HCEC 1CT (cell line): ENCODE measurements at regions not wholly inside any gene's neighbourhood (a gene's known extent, or its start where the extent isn't known, plus 50 kb on each side); places are given as distances from the start of the nearest gene placed in this dataset.
A peak's percentile ranks its signal among the peaks of the same experiment; 100 is the strongest.
"Not testable (repeated sequence)": the region's sequence is repeated elsewhere in the genome, so short reads cannot be mapped to it uniquely, and the experiment has no call there.

Experiments
- DNase-seq: peaks from one replicate; pipeline ENCODE4 v3.0.0-alpha.2; 2017

GRCh38 chr6:81962198-81962597 lies 209.7 kb upstream of the TENT5A start:
- DNase-seq, result no peak

DNA sequence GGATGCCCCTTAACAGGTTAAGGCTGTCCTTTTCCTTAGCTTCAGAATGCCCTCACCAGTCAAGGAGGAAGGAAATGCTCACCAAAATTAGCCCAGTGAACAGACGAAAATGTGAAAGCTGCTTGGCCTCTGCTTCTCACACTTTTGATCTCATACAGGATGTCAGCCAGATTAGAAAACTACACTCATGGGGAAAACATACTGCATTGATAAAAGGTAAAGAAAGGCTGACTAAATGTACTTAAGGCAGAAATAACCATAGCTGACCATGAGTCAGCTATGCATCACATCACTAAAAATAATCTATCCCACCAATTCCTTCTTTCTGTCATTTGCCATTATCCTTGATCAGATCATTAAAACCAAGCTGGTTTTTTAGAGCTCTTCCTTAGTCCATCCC lies 198.4 kb upstream of the TENT5A start:
- DNase-seq, result peak; percentile 86

- DNase-seq, result no peak
These were observed 196.4 kb upstream of the TENT5A start for GRCh38 chr6:81948861-81949260.

DNA sequence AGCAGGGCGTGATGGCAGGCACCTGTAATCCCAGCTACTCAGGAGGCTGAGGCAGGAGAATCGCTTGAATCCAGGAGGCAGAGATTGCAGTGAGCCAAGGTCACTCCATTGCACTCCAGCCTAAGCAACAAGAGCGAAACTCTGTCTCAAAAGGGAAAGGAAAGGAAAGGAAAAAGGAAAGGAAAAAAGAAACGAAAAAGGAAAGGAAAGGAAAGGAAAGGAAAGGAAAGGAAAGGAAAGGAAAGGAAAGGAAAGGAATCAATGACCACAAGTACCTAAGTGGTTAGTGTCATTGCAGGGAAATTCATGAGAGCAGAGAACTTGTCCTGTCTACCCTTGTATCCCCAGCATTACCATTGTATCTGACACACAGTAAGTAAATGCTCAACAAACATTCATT lies 195.7 kb upstream of the TENT5A start:
- not testable (repeated sequence) for DNase-seq

- DNase-seq, result no peak
These were observed 192.2 kb upstream of the TENT5A start for GRCh38 chr6:81944661-81945060.

GRCh38 chr6:81942842-81943241 lies 190.4 kb upstream of the TENT5A start:
- not testable (repeated sequence) for DNase-seq

- no peak for DNase-seq
These were observed 189.5 kb upstream of the TENT5A start for GRCh38 chr6:81942067-81942370.

GRCh38 chr6:81940451-81940985 lies 188.0 kb upstream of the TENT5A start:
- DNase-seq, result peak; percentile 15

DNA sequence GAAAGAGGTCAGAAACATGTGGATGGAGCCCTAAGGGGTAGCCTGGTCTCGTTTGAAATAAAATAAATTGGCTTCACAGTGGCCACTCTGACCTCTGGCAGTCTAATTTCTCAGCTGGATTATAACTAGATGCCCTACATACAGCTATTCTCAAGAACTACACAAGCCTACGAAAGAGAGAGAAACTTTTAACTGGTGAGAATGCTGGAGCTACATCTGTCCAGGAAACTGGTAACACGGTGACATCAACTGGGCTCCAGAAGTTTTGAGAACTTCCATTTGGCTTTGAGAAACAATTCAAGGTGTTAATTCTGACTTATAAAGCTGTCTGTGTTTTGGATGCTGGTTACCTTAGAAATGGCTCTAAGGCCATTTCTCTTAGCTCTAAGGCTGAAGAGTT lies 187.3 kb upstream of the TENT5A start:
- no peak for DNase-seq

DNA sequence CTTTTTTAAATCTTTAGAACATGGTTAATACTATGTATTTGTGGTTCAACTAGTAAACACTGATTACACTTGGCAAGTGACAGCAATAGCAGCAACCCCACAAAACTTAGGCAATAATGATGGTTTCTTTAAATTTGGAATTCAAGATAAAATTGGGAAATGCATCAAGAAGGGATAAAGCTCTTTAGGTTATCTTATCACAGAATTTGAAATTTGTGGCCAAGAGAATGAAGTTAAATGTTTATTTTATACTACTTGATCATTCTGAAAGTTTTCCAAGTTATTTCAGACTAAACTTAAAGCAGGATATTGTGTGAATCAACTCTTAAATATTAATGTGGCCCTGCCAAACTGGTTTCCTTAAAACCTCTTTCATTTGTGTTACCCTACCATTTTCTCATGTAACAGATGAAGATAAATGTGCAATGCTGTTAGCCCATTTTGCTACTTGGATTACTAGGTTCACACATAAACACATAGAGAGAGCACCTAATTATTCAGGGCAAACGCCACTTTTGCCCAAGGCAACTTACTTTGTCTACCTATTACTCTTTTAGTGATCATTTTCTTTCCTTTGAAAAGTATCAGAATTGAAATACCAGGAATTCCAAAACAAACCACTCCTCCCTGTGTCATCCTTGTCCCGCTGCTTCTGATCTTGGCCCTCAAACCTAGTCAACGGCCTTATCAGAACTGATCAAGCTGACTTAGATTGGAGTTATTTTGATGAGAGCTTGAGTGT lies 186.7 kb upstream of the TENT5A start:
- peak; percentile 72 for DNase-seq

DNA sequence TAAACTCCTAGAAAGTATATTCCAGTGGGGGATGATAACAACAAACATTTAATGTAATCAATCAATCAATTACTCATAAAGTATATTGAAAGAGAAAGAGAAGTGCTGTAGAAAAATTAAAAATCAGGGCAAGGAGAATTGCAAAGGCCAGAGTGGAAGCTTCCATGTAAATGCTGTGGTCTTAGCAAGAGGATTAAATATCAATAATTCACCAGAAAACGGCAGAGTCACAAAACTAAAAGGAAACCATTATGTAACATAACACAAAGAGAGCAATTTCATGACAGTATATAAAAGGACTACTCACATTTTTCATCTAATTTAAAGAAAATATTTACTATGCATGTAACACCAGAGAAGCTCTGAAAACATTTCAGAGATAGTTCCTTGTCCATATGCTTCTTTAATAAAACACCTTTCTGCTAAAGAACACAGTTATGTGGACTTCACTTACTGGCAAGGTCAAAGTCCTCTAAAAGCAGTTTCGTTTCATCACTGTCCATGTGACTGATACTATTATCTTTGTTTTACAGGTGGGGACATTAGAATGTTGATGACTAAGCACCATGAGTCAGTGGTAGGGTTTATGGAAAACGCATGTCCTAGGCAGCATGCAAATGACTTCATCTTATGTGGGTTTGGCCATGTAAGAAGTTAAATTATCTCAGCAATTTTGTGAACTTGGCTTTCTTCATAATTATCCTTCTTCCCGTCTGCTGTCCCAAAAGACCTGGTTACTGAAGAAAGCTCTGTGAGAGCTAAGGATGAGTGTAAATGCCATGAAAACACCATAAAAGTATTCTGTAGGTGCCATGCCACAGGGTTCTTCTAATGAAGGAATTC lies 185.8 kb upstream of the TENT5A start:
- peak; percentile 94 for DNase-seq

GRCh38 chr6:81937296-81937937 lies 184.9 kb upstream of the TENT5A start:
- peak; percentile 80 for DNase-seq

DNA sequence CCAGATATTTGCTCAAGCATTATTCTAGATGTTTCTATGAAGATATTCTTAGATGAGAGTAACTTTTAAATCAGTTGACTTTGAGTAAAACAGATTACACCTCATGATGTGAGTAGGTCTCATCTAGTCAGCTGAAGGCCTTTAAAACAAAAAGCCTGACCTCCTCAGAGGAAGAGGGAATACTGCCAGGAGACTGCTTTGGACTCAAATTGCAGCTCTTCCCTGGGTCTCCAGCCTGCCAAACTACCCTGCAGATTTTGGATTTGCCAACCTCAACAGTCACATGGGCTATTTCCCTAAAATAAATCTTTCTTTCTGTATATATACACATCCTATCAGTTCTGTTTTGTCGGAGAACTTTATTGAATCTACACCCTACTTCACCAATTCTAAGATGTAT lies 182.5 kb upstream of the TENT5A start:
- no peak for DNase-seq

GRCh38 chr6:81933608-81934051 lies 181.1 kb upstream of the TENT5A start:
- peak; percentile 51 for DNase-seq

DNA sequence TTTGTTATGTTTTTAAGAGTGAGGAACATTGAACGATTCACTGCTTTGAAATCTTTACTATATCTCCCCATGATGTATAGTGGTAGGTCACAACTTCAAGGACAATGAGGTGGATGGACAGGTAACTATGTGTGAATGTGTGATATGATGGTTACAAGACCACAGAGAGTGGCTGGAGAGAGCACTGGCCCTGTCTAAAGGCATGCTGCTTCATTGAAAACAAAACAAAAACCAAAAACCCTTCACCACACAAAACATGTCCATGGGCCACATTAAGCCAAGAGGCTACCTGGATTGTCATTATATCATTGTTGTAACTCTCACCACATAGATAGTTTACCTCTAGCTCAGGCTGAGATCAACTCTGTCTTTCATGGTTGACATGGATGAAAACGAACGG lies 180.6 kb upstream of the TENT5A start:
- DNase-seq, result no peak

- not testable (repeated sequence) for DNase-seq
These were observed 180.0 kb upstream of the TENT5A start for GRCh38 chr6:81932448-81932847.

GRCh38 chr6:81929828-81930227 lies 177.3 kb upstream of the TENT5A start:
- DNase-seq, result peak; percentile 17

GRCh38 chr6:81925201-81925600 lies 172.7 kb upstream of the TENT5A start:
- no peak for DNase-seq

- no peak for DNase-seq
These were observed 157.8 kb upstream of the TENT5A start for GRCh38 chr6:81909981-81910900.

DNA sequence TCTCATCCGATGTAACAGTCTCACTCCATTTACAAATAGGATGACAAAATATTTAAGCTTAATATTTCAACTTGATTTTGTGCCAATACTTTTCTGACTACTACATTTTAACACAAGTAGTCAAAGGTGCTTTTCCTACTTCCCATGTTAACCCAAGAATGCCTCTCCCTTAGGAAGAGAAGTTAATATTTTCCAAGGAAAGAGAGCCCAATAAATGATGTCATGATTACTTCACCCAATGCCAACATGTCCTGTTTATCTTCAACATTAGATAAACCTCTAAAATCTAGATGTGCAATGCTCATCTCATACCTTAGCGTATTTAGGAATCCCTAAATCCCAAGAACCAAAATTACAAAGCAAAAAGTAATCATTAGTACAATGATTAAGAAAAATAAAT lies 156.7 kb upstream of the TENT5A start:
- DNase-seq, result no peak

GRCh38 chr6:81906709-81907204 lies 154.3 kb upstream of the TENT5A start:
- DNase-seq, result no peak

DNA sequence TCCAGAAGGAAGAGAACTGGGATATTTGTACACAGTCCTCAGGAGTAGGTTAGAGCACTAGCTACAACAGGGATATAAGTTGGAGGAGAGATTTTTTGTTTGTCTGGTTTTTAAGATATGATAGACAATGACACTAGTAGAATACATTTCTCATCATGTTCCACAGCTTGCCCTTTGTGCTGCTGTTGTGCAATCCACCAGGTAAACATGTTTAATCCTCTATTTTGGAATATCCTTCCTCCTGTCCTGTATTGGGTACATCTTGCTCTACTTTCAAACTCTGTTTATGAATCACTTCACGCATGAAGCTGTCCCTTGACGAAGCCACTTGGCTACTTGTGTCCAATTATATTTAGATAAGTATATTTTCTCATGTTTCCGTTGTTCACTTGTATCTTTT lies 153.6 kb upstream of the TENT5A start:
- no peak for DNase-seq
